ENCODE measurements at regions not wholly inside any gene's neighbourhood (a gene's known extent, or its start where the extent isn't known, plus 50 kb on each side); places are given as distances from the start of the nearest gene placed in this dataset.

- Histone ChIP-seq H3K9me3 (no peaks in the 10 kb centered on the region), H3K27ac (no peak overlapping the region), H3K4me1 (peaks cover 0 to 16% (median 0%) of the 10 kb centered on the region in 3 donors), H3K36me3 (no peaks in the 10 kb centered on the region), H3K27me3 (no peaks in the 10 kb centered on the region), H3K4me3 (no peak overlapping the region)
- intact Hi-C loops (cut with DNase I): no loop called here
- no peak for TF ChIP-seq CTCF (IDR thresholded peaks at IDR 0.05)
- no peak for TF ChIP-seq POLR2A (IDR thresholded peaks at IDR 0.05)
- no peak for DNase-seq
Measured at GRCh38 chr12:88251798-88252197, 109.7 kb downstream of the TMTC3 start.

GRCh38 chr12:88253371-88253978 lies 111.4 kb downstream of the TMTC3 start:
- no peak for DNase-seq
- TF ChIP-seq CTCF (IDR thresholded peaks at IDR 0.05) (no peak), POLR2A (IDR thresholded peaks at IDR 0.05) (no peak)
- Histone ChIP-seq H3K27me3 (no peaks in the 10 kb centered on the region), H3K4me1 (peaks cover 0 to 10% (median 0%) of the 10 kb centered on the region in 3 donors), H3K4me3 (no peak overlapping the region), H3K9me3 (no peaks in the 10 kb centered on the region), H3K36me3 (no peaks in the 10 kb centered on the region), H3K27ac (peak overlapping the region in 1 of 4 donors; percentile 22)
- intact Hi-C loops (cut with DNase I): no loop called here

- no peaks in the 10 kb centered on the region for H3K36me3 ChIP-seq
- WGBS, 2 donors: 87 to 88% methylated on average over 2 of the region's 2 CpGs
- no peaks in the 10 kb centered on the region for H3K27me3 ChIP-seq
- no peak for DNase-seq
- H3K9me3 ChIP-seq: no peaks in the 10 kb centered on the region
- H3K4me3 ChIP-seq: no peak overlapping the region
- peaks cover 0 to 10% (median 0%) of the 10 kb centered on the region in 3 donors for H3K4me1 ChIP-seq
- no peak overlapping the region for H3K27ac ChIP-seq
- TF ChIP-seq CTCF (IDR thresholded peaks at IDR 0.05) (no peak), POLR2A (IDR thresholded peaks at IDR 0.05) (no peak)
- intact Hi-C loops (cut with DNase I): no loop called here
Measured at GRCh38 chr12:88255224-88255623, 113.1 kb downstream of the TMTC3 start.

- intact Hi-C loops (cut with DNase I): no loop called here
- Histone ChIP-seq H3K4me1 (peaks cover 0 to 10% (median 0%) of the 10 kb centered on the region in 3 donors), H3K9me3 (no peaks in the 10 kb centered on the region), H3K4me3 (no peak overlapping the region), H3K27ac (no peak overlapping the region), H3K36me3 (no peaks in the 10 kb centered on the region), H3K27me3 (no peaks in the 10 kb centered on the region)
- DNase-seq: no peak
- no peak for TF ChIP-seq POLR2A (IDR thresholded peaks at IDR 0.05)
- no peak for TF ChIP-seq CTCF (IDR thresholded peaks at IDR 0.05)
Measured at GRCh38 chr12:88255847-88256246, 113.7 kb downstream of the TMTC3 start.

- intact Hi-C loops (cut with DNase I): no loop called here
- no peak for DNase-seq
- 78 to 88% methylated on average over 2 of the region's 2 CpGs for WGBS, 2 donors
Measured at GRCh38 chr12:88258396-88258795, 116.3 kb downstream of the TMTC3 start.

More at GRCh38 chr12:88258396-88258795, 116.3 kb downstream of the TMTC3 start:
- Histone ChIP-seq H3K27ac (no peak overlapping the region), H3K27me3 (no peaks in the 10 kb centered on the region), H3K36me3 (no peaks in the 10 kb centered on the region), H3K4me3 (no peak overlapping the region), H3K9me3 (no peaks in the 10 kb centered on the region), H3K4me1 (peaks cover 0 to 4% (median 0%) of the 10 kb centered on the region in 3 donors)
- TF ChIP-seq POLR2A (IDR thresholded peaks at IDR 0.05): no peak
- TF ChIP-seq CTCF (IDR thresholded peaks at IDR 0.05): no peak
